ENCODE measurements at regions not wholly inside any gene's neighbourhood (a gene's known extent, or its start where the extent isn't known, plus 50 kb on each side); places are given as distances from the start of the nearest gene placed in this dataset.

DNA sequence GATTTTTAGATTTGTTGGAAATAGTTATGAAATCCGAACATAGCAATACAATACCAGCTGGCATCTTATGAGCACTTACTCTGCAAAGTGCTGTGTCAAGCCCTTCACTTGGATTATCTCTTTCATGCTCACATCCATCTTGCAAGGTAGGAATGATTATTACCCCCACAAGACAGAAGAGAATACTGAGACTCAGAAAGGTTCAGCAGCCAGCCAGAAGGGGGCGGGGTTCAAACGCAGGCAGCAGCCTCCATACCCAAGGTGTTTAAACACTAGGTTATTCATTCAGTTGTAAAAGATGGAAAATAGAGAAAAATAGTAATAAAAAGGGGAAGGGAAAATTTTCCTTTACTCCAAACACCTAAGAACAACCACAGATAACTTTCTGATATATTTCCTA lies 158.5 kb downstream of the CCDC34 start:
- BruUV-seq (replicated peaks): no TSS peak
- H3K4me1 ChIP-seq (ENCODE audit: insufficient read depth, low read length, poor library complexity, severe bottlenecking): peaks cover 67% of the 10 kb centered on the region
- POLR2A ChIA-PET (ENCODE audit: low non-redundant PET): no interaction called here
- CTCF ChIA-PET: no interaction called here
- no peaks in the 10 kb centered on the region for H3K27me3 ChIP-seq (replicated peaks; ENCODE audit: insufficient read depth, low read depth, low read length, poor library complexity)
- intact Hi-C loops (cut with micrococcal nuclease; ENCODE audit: unreplicated experiment): no loop called here
- no peak overlapping the region for H3K4me3 ChIP-seq (ENCODE audit: low read depth, low read length, poor library complexity, severe bottlenecking)
- no peaks in the 10 kb centered on the region for H3K9me3 ChIP-seq (ENCODE audit: low read depth, low read length, poor library complexity, severe bottlenecking)
- no peak overlapping the region for H3K27ac ChIP-seq (ENCODE audit: low read depth, low read length, poor library complexity, severe bottlenecking)
- TF ChIP-seq, protein P1, sequence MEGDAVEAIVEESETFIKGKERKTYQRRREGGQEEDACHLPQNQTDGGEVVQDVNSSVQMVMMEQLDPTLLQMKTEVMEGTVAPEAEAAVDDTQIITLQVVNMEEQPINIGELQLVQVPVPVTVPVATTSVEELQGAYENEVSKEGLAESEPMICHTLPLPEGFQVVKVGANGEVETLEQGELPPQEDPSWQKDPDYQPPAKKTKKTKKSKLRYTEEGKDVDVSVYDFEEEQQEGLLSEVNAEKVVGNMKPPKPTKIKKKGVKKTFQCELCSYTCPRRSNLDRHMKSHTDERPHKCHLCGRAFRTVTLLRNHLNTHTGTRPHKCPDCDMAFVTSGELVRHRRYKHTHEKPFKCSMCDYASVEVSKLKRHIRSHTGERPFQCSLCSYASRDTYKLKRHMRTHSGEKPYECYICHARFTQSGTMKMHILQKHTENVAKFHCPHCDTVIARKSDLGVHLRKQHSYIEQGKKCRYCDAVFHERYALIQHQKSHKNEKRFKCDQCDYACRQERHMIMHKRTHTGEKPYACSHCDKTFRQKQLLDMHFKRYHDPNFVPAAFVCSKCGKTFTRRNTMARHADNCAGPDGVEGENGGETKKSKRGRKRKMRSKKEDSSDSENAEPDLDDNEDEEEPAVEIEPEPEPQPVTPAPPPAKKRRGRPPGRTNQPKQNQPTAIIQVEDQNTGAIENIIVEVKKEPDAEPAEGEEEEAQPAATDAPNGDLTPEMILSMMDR (conservative IDR thresholded peaks at IDR 0.05; ENCODE audit: low read depth, low read length): peak; percentile 80
- no peak for TF ChIP-seq EZH2 (IDR thresholded peaks at IDR 0.05; ENCODE audit: borderline replicate concordance, low read depth, low read length, poor library complexity, severe bottlenecking)
- DNase-seq (ENCODE audit: low spot score): no peak
- no peaks in the 10 kb centered on the region for H3K36me3 ChIP-seq (ENCODE audit: insufficient read depth, low read length, poor library complexity, severe bottlenecking)

GRCh38 chr11:27203077-27203647 lies 159.9 kb downstream of the CCDC34 start:
- H3K4me3 ChIP-seq (ENCODE audit: low read depth, low read length, poor library complexity, severe bottlenecking): no peak overlapping the region
- no peak for TF ChIP-seq EZH2 (IDR thresholded peaks at IDR 0.05; ENCODE audit: borderline replicate concordance, low read depth, low read length, poor library complexity, severe bottlenecking)
- TF ChIP-seq, protein P1 (conservative IDR thresholded peaks at IDR 0.05; ENCODE audit: low read depth, low read length): no peak
- H3K4me1 ChIP-seq (ENCODE audit: insufficient read depth, low read length, poor library complexity, severe bottlenecking): peaks cover 59% of the 10 kb centered on the region
- DNase-seq (ENCODE audit: low spot score): no peak
- no TSS peak for BruUV-seq (replicated peaks)
- ChIA-PET CTCF (interaction anchor here (1.1 to 1.3 kb wide), 3 partner anchors 19 to 282 kb away, joined by 3 to 5 read pairs (median 4); no protein-coding TSS in a partner anchor), POLR2A (ENCODE audit: low non-redundant PET) (interaction anchor here (0.7 kb wide), 1 partner anchor 10 kb away, joined by 3 read pairs; no protein-coding TSS in a partner anchor)
- intact Hi-C loops (cut with micrococcal nuclease; ENCODE audit: unreplicated experiment): no loop called here
- no peaks in the 10 kb centered on the region for H3K36me3 ChIP-seq (ENCODE audit: insufficient read depth, low read length, poor library complexity, severe bottlenecking)
- no peaks in the 10 kb centered on the region for H3K9me3 ChIP-seq (ENCODE audit: low read depth, low read length, poor library complexity, severe bottlenecking)
- no peaks in the 10 kb centered on the region for H3K27me3 ChIP-seq (replicated peaks; ENCODE audit: insufficient read depth, low read depth, low read length, poor library complexity)
- H3K27ac ChIP-seq (ENCODE audit: low read depth, low read length, poor library complexity, severe bottlenecking): no peak overlapping the region

GRCh38 chr11:27201454-27202302 lies 161.1 kb downstream of the BBOX1 start:
- Histone ChIP-seq H3K4me3 (ENCODE audit: low read depth, low read length, poor library complexity, severe bottlenecking) (no peak overlapping the region), H3K4me1 (ENCODE audit: insufficient read depth, low read length, poor library complexity, severe bottlenecking) (peaks cover 58% of the 10 kb centered on the region), H3K9me3 (ENCODE audit: low read depth, low read length, poor library complexity, severe bottlenecking) (no peaks in the 10 kb centered on the region), H3K27ac (ENCODE audit: low read depth, low read length, poor library complexity, severe bottlenecking) (peak overlapping the region; percentile 12), H3K27me3 (replicated peaks; ENCODE audit: insufficient read depth, low read depth, low read length, poor library complexity) (no peaks in the 10 kb centered on the region), H3K36me3 (ENCODE audit: insufficient read depth, low read length, poor library complexity, severe bottlenecking) (no peaks in the 10 kb centered on the region)
- ChIA-PET POLR2A (ENCODE audit: low non-redundant PET) (interaction anchor here (0.6 to 0.7 kb wide), 2 partner anchors 32 to 39 kb away, joined by 4 to 5 read pairs; no protein-coding TSS in a partner anchor), CTCF (interaction anchor here (0.8 to 1.6 kb wide), 4 partner anchors 12 to 284 kb away, joined by 3 to 8 read pairs (median 4); no protein-coding TSS in a partner anchor)
- DNase-seq (ENCODE audit: low spot score): peak; percentile 99
- no peak for TF ChIP-seq EZH2 (IDR thresholded peaks at IDR 0.05; ENCODE audit: borderline replicate concordance, low read depth, low read length, poor library complexity, severe bottlenecking)
- TF ChIP-seq, protein P1 (conservative IDR thresholded peaks at IDR 0.05; ENCODE audit: low read depth, low read length): no peak
- intact Hi-C loops (cut with micrococcal nuclease; ENCODE audit: unreplicated experiment): no loop called here
- BruUV-seq (replicated peaks): no TSS peak
